Neural progenitor cell (in vitro differentiated cells): ENCODE measurements at regions not wholly inside any gene's neighbourhood (a gene's known extent, or its start where the extent isn't known, plus 50 kb on each side); places are given as distances from the start of the nearest gene placed in this dataset.

ENCODE experiments used
- CTCF ChIP-seq: fragments of 200-600 bp; sonication (generic); IDR thresholded peaks from 2 replicates; pipeline ENCODE4 v1.5.1; 2017; ENCODE audit warnings: antibody characterized with exemption, mild to moderate bottlenecking
- EZH2 ChIP-seq: fragments of 200-600 bp; sonication (generic); IDR thresholded peaks from 2 replicates; pipeline ENCODE4 v1.6.1; 2017; ENCODE audit warnings: antibody characterized with exemption, mild to moderate bottlenecking, moderate library complexity
- EZH2phosphoT487 ChIP-seq: fragments of 200-600 bp; sonication (generic); IDR thresholded peaks from 2 replicates; pipeline ENCODE4 v1.6.1; 2017; ENCODE audit warnings: antibody characterized with exemption

- TF ChIP-seq CTCF = no peak
- no peak for TF ChIP-seq EZH2
- TF ChIP-seq EZH2phosphoT487 = no peak
Measured at GRCh38 chr5:145141534-145141933, 693.6 kb downstream of the PRELID2 start.
